Smooth muscle cell (in vitro differentiated cells): ENCODE measurements at regions not wholly inside any gene's neighbourhood (a gene's known extent, or its start where the extent isn't known, plus 50 kb on each side); places are given as distances from the start of the nearest gene placed in this dataset.

Experiments
- DNase-seq: peaks from one replicate; lab custom pipeline; 2025; ENCODE audit not compliant: unreplicated experiment; lab: John Stamatoyannopoulos, UW
- H2AFZ ChIP-seq: fragments of 200-600 bp; sonication (generic); 2 replicates; pipeline ENCODE4 v1.6.0; 2016; ENCODE audit warnings: antibody characterized with exemption, low read depth, mild to moderate bottlenecking
- H3F3A ChIP-seq: fragments of 200-600 bp; sonication (generic); 2 replicates; pipeline ENCODE4 v1.6.0; 2017; ENCODE audit warnings: antibody characterized with exemption, low read depth
- H3K27ac ChIP-seq: fragments of 200-600 bp; sonication (generic); 2 replicates; pipeline ENCODE4 v1.5.1; 2016; ENCODE audit warnings: low read depth, mild to moderate bottlenecking
- H3K27me3 ChIP-seq: fragments of 200-600 bp; sonication (generic); 2 replicates; pipeline ENCODE4 v1.6.1; 2016; ENCODE audit warnings: low read depth, mild to moderate bottlenecking
- H3K36me3 ChIP-seq: fragments of 200-600 bp; sonication (generic); 2 replicates; pipeline ENCODE4 v1.5.1; 2016; ENCODE audit warnings: low read depth
- H3K4me1 ChIP-seq: fragments of 200-600 bp; sonication (generic); 2 replicates; pipeline ENCODE4 v1.5.1; 2016; ENCODE audit warnings: low read depth
- H3K4me2 ChIP-seq: fragments of 200-600 bp; sonication (generic); 2 replicates; pipeline ENCODE4 v1.6.0; 2016; ENCODE audit warnings: mild to moderate bottlenecking
- H3K4me3 ChIP-seq: fragments of 200-600 bp; sonication (generic); 2 replicates; pipeline ENCODE4 v1.5.1; 2016; ENCODE audit warnings: mild to moderate bottlenecking
- H3K79me2 ChIP-seq: fragments of 200-600 bp; sonication (generic); 2 replicates; pipeline ENCODE4 v1.6.0; 2016; ENCODE audit warnings: low read depth, mild to moderate bottlenecking
- H3K9ac ChIP-seq: fragments of 200-600 bp; sonication (generic); 2 replicates; pipeline ENCODE4 v1.6.0; 2016; ENCODE audit warnings: low read depth
- H3K9me3 ChIP-seq: fragments of 200-600 bp; sonication (generic); replicated peaks from 2 replicates; pipeline ENCODE4 v1.5.1; 2016; ENCODE audit warnings: low read depth
- H4K20me1 ChIP-seq: fragments of 200-600 bp; sonication (generic); 2 replicates; pipeline ENCODE4 v1.6.0; 2016; ENCODE audit warnings: low read depth
- CTCF ChIP-seq: fragments of 200-600 bp; sonication (generic); IDR thresholded peaks from 2 replicates; pipeline ENCODE4 v1.5.1; 2017; ENCODE audit warnings: borderline replicate concordance, mild to moderate bottlenecking, antibody characterized with exemption; ENCODE audit not compliant: insufficient read depth, poor library complexity, severe bottlenecking
- WGBS: methylation state at CpG from one replicate; pipeline ENCODE4 v1.1.7; 2016; ENCODE audit warnings: low lambda C conversion rate; 5-methylcytosine and 5-hydroxymethylcytosine counted together

- no peak for DNase-seq
- H3K4me3 ChIP-seq, result no peak overlapping the region
- H3K9me3 ChIP-seq, result no peaks in the 10 kb centered on the region
- no peaks in the 10 kb centered on the region for H3K4me1 ChIP-seq
- H2AFZ ChIP-seq, result no peak overlapping the region
- H3K9ac ChIP-seq, result no peak overlapping the region
- no peak for TF ChIP-seq CTCF
- no peaks in the 10 kb centered on the region for H3F3A ChIP-seq
- H3K27ac ChIP-seq, result no peak overlapping the region
- no peaks in the 10 kb centered on the region for H3K27me3 ChIP-seq
- no peaks in the 10 kb centered on the region for H3K79me2 ChIP-seq
- no peaks in the 10 kb centered on the region for H4K20me1 ChIP-seq
- no peak overlapping the region for H3K4me2 ChIP-seq
- H3K36me3 ChIP-seq, result no peaks in the 10 kb centered on the region
- WGBS, result 46% methylated on average over 2 of the region's 2 CpGs
Observed at GRCh38 chr11:42890773-42891172, 421.0 kb upstream of the API5 start.

GRCh38 chr11:42901084-42901483 lies 410.7 kb upstream of the API5 start:
- no peak for TF ChIP-seq CTCF
- WGBS, result 72% methylated on average over 1 of the region's 1 CpG
- Histone ChIP-seq H3K79me2 (no peaks in the 10 kb centered on the region), H3K9me3 (no peaks in the 10 kb centered on the region), H4K20me1 (no peaks in the 10 kb centered on the region), H3K9ac (no peak overlapping the region), H2AFZ (no peak overlapping the region), H3K36me3 (no peaks in the 10 kb centered on the region), H3K27ac (no peak overlapping the region), H3K4me2 (no peak overlapping the region), H3F3A (no peaks in the 10 kb centered on the region), H3K4me1 (no peaks in the 10 kb centered on the region), H3K27me3 (no peaks in the 10 kb centered on the region), H3K4me3 (no peak overlapping the region)
- no peak for DNase-seq

GRCh38 chr11:42906226-42906625 lies 405.6 kb upstream of the API5 start:
- Histone ChIP-seq H3K9me3 (no peaks in the 10 kb centered on the region), H2AFZ (no peak overlapping the region), H3K4me3 (no peak overlapping the region), H3F3A (no peaks in the 10 kb centered on the region), H4K20me1 (no peaks in the 10 kb centered on the region), H3K9ac (no peak overlapping the region), H3K36me3 (no peaks in the 10 kb centered on the region), H3K4me1 (no peaks in the 10 kb centered on the region), H3K27ac (no peak overlapping the region), H3K27me3 (no peaks in the 10 kb centered on the region), H3K79me2 (no peaks in the 10 kb centered on the region), H3K4me2 (no peak overlapping the region)
- TF ChIP-seq CTCF, result no peak
- 78% methylated on average over 7 of the region's 7 CpGs for WGBS
- DNase-seq, result no peak

GRCh38 chr11:42913731-42914130 lies 398.1 kb upstream of the API5 start:
- Histone ChIP-seq H2AFZ (no peak overlapping the region), H3K36me3 (no peaks in the 10 kb centered on the region), H3K4me1 (no peaks in the 10 kb centered on the region), H3K27ac (no peak overlapping the region), H3K9me3 (no peaks in the 10 kb centered on the region), H3K27me3 (no peaks in the 10 kb centered on the region), H3K4me2 (no peak overlapping the region), H4K20me1 (no peaks in the 10 kb centered on the region), H3K9ac (no peak overlapping the region), H3F3A (no peaks in the 10 kb centered on the region), H3K79me2 (no peaks in the 10 kb centered on the region), H3K4me3 (no peak overlapping the region)
- no peak for TF ChIP-seq CTCF
- WGBS, result 85% methylated on average over 2 of the region's 2 CpGs
- DNase-seq, result no peak
